ENCODE measurements at regions not wholly inside any gene's neighbourhood (a gene's known extent, or its start where the extent isn't known, plus 50 kb on each side); places are given as distances from the start of the nearest gene placed in this dataset.

- no peak overlapping the region for H3K4me3 ChIP-seq
- H3K9me3 ChIP-seq, result no peaks in the 10 kb centered on the region
- TF ChIP-seq POLR2A (IDR thresholded peaks at IDR 0.05) (no peak), CTCF (IDR thresholded peaks at IDR 0.05) (no peak)
- 85 to 92% (median 87%) methylated on average over 15 of the region's 15 CpGs for WGBS, 4 donors
- H3K36me3 ChIP-seq, result no peaks in the 10 kb centered on the region
- ATAC-seq (no peak), DNase-seq (no peak)
- H3K4me1 ChIP-seq, result no peaks in the 10 kb centered on the region
- H3K27me3 ChIP-seq, result peaks cover 0 to 9% (median 0%) of the 10 kb centered on the region in 9 donors
- H3K27ac ChIP-seq, result no peak overlapping the region
- intact Hi-C loops (cut with DNase I), result no loop called here
Observed at GRCh38 chr12:111100003-111100402, 179.6 kb upstream of the MYL2 start.

GRCh38 chr12:111099186-111099585, 178.8 kb upstream of the MYL2 start:
- no peaks in the 10 kb centered on the region for H3K36me3 ChIP-seq
- intact Hi-C loops (cut with DNase I), result no loop called here
- TF ChIP-seq CTCF (IDR thresholded peaks at IDR 0.05) (no peak), POLR2A (IDR thresholded peaks at IDR 0.05) (no peak)
- no peaks in the 10 kb centered on the region for H3K4me1 ChIP-seq
- DNase-seq (no peak), ATAC-seq (no peak)
- no peaks in the 10 kb centered on the region for H3K9me3 ChIP-seq
- H3K27ac ChIP-seq, result no peak overlapping the region
- H3K4me3 ChIP-seq, result no peak overlapping the region
- peaks cover 0 to 16% (median 0%) of the 10 kb centered on the region in 9 donors for H3K27me3 ChIP-seq
- WGBS, 4 donors, result 69 to 80% (median 71%) methylated on average over 7 to 8 of the region's 8 CpGs

GRCh38 chr12:111094157-111095010, 174.0 kb upstream of the MYL2 start:
- Histone ChIP-seq H3K4me1 (no peaks in the 10 kb centered on the region), H3K9me3 (no peaks in the 10 kb centered on the region), H3K27me3 (peaks cover 0 to 9% (median 0%) of the 10 kb centered on the region in 9 donors), H3K36me3 (no peaks in the 10 kb centered on the region), H3K27ac (no peak overlapping the region), H3K4me3 (no peak overlapping the region)
- ATAC-seq (no peak), DNase-seq (no peak)
- intact Hi-C loops (cut with DNase I), result no loop called here
- no peak for TF ChIP-seq POLR2A (IDR thresholded peaks at IDR 0.05)
- no peak for TF ChIP-seq CTCF (IDR thresholded peaks at IDR 0.05)
- WGBS, 4 donors, result 81 to 86% (median 83%) methylated on average over 16 of the region's 16 CpGs

- TF ChIP-seq POLR2A (IDR thresholded peaks at IDR 0.05) (no peak), CTCF (IDR thresholded peaks at IDR 0.05) (no peak)
- intact Hi-C loops (cut with DNase I), result no loop called here
- Histone ChIP-seq H3K36me3 (no peaks in the 10 kb centered on the region), H3K9me3 (no peaks in the 10 kb centered on the region), H3K4me3 (no peak overlapping the region), H3K27ac (no peak overlapping the region), H3K27me3 (peaks cover 0 to 9% (median 0%) of the 10 kb centered on the region in 9 donors), H3K4me1 (no peaks in the 10 kb centered on the region)
- DNase-seq (no peak), ATAC-seq (no peak)
- 64 to 75% (median 67%) methylated on average over 17 of the region's 17 CpGs for WGBS, 4 donors
Observed at GRCh38 chr12:111093428-111094142, 173.2 kb upstream of the MYL2 start.

Measured in heart left ventricle (tissue), 16 donors.